ENCODE measurements at regions not wholly inside any gene's neighbourhood (a gene's known extent, or its start where the extent isn't known, plus 50 kb on each side); places are given as distances from the start of the nearest gene placed in this dataset.

- H4K91ac ChIP-seq (ENCODE audit: insufficient read length, low read depth, low read length) = no peak overlapping the region
- no peaks in the 10 kb centered on the region for H3K27me3 ChIP-seq (ENCODE audit: insufficient read depth, low read length)
- H2AK5ac ChIP-seq (ENCODE audit: insufficient read length, low read length) = no peak overlapping the region
- H3K79me1 ChIP-seq (ENCODE audit: insufficient read depth, low read depth, low read length, poor library complexity, severe bottlenecking) = no peaks in the 10 kb centered on the region
- no peak overlapping the region for H3K27ac ChIP-seq (ENCODE audit: insufficient read length, low read depth, low read length)
- H3K36me3 Mint-ChIP-seq (ENCODE audit: insufficient read depth in 1 of 3, low read depth in 3 of 3) = peaks cover 0 to 5% (median 0%) of the 10 kb centered on the region in 3 experiments; a peak in 2 of 7 replicates
- H3K23me2 ChIP-seq (ENCODE audit: insufficient read length, low read depth, low read length, poor library complexity, severe bottlenecking) = no peaks in the 10 kb centered on the region
- no peak overlapping the region for H3K56ac ChIP-seq (ENCODE audit: insufficient read length, low read depth, low read length)
- no peak for DNase-seq
- no peak overlapping the region for H3K9ac ChIP-seq (ENCODE audit: extremely low read depth, insufficient read length, low read length)
- H3K4me3 Mint-ChIP-seq = no peak overlapping the region
- H2BK5ac ChIP-seq (ENCODE audit: insufficient read length, low read length) = no peak overlapping the region
- no peak overlapping the region for H2BK120ac ChIP-seq (ENCODE audit: low read depth, low read length, poor library complexity, severe bottlenecking)
- H3K9me3 ChIP-seq (ENCODE audit: control insufficient read depth, low read depth, low read length) = no peaks in the 10 kb centered on the region
- H3K4me1 ChIP-seq (ENCODE audit: insufficient read depth, low read length) = no peaks in the 10 kb centered on the region
- no peak overlapping the region for H3K14ac ChIP-seq (ENCODE audit: insufficient read depth, low read length)
- H3K9me3 Mint-ChIP-seq = peaks cover 3% of the 10 kb centered on the region in 2 experiments; a peak in 3 of 5 replicates
- no peak overlapping the region for H3K18ac ChIP-seq (ENCODE audit: insufficient read length, low read depth, low read length)
- no peak overlapping the region for H3K4me2 ChIP-seq (ENCODE audit: insufficient read depth, insufficient read length, low read length)
- TF ChIP-seq, protein P1, sequence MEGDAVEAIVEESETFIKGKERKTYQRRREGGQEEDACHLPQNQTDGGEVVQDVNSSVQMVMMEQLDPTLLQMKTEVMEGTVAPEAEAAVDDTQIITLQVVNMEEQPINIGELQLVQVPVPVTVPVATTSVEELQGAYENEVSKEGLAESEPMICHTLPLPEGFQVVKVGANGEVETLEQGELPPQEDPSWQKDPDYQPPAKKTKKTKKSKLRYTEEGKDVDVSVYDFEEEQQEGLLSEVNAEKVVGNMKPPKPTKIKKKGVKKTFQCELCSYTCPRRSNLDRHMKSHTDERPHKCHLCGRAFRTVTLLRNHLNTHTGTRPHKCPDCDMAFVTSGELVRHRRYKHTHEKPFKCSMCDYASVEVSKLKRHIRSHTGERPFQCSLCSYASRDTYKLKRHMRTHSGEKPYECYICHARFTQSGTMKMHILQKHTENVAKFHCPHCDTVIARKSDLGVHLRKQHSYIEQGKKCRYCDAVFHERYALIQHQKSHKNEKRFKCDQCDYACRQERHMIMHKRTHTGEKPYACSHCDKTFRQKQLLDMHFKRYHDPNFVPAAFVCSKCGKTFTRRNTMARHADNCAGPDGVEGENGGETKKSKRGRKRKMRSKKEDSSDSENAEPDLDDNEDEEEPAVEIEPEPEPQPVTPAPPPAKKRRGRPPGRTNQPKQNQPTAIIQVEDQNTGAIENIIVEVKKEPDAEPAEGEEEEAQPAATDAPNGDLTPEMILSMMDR (conservative IDR thresholded peaks at IDR 0.05) = no peak
- no peak overlapping the region for H2AFZ ChIP-seq (ENCODE audit: low read length)
- no peak overlapping the region for H4K5ac ChIP-seq (ENCODE audit: insufficient read length, low read depth, low read length)
- no peak overlapping the region for H3K4ac ChIP-seq (ENCODE audit: low read depth, low read length)
- no peak overlapping the region for H2BK12ac ChIP-seq (ENCODE audit: insufficient read length, low read depth, low read length)
- H2BK20ac ChIP-seq (ENCODE audit: low read depth, low read length, poor library complexity, severe bottlenecking) = no peak overlapping the region
- peaks cover 14% of the 10 kb centered on the region in 2 experiments for H3K4me1 Mint-ChIP-seq
- no peaks in the 10 kb centered on the region for H4K20me1 ChIP-seq (ENCODE audit: control insufficient read depth, insufficient read depth, insufficient read length)
- H3K27ac Mint-ChIP-seq = no peak overlapping the region
- no peaks in the 10 kb centered on the region; the same call in 1 of the 2 replicates for H3K27me3 Mint-ChIP-seq (ENCODE audit: low read depth)
- H4K8ac ChIP-seq (replicated peaks; ENCODE audit: insufficient read length, low read depth, low read length) = no peak overlapping the region
- no peak overlapping the region for H3T11ph ChIP-seq (ENCODE audit: low read length)
- no peak overlapping the region for H2BK15ac ChIP-seq (ENCODE audit: low read depth, low read length)
- no peaks in the 10 kb centered on the region for H3K79me2 ChIP-seq (ENCODE audit: insufficient read depth, low read length)
- WGBS (ENCODE audit: extremely low coverage, insufficient read length, low lambda C conversion rate) = no CpG with 5 or more reads among the region's 1 CpG
- H3K23ac ChIP-seq (ENCODE audit: insufficient read length, low read depth, low read length) = no peak overlapping the region
Observed at GRCh38 chr5:67623078-67623477, 426.5 kb upstream of the CD180 start.
